Common myeloid progenitor, CD34-positive (primary cell): ENCODE measurements at regions not wholly inside any gene's neighbourhood (a gene's known extent, or its start where the extent isn't known, plus 50 kb on each side); places are given as distances from the start of the nearest gene placed in this dataset.
"Not testable (repeated sequence)": the region's sequence is repeated elsewhere in the genome, so short reads cannot be mapped to it uniquely, and the experiment has no call there.

ENCODE experiments used
- CTCF ChIA-PET: fragments of 350-600 bp; sonication (Branson Sonifier 250); formaldehyde crosslinking; loops from one replicate; lab custom pipeline; 2021; ENCODE audit warnings: antibody characterized with exemption; lab: Charles Lee
- POLR2A ChIA-PET: fragments of 350-600 bp; sonication (Branson Sonifier 250); formaldehyde crosslinking; loops from one replicate; lab custom pipeline; 2021; ENCODE audit warnings: antibody characterized with exemption; lab: Charles Lee
- DNase-seq, 3 donors: peaks; one replicate each; pipeline versions ENCODE4 v3.0.0 to v3.0.0-alpha.2; 2013
- H3K27ac ChIP-seq, 2 experiments: 1 replicate in 1 of 2; 2 replicates in 1 of 2; pipeline ENCODE4 v1.7.0; 2013; ENCODE audit warnings: inconsistent platforms in 2 of 2, low read length in 2 of 2, mild to moderate bottlenecking in 2 of 2, low read depth in 1 of 2, moderate library complexity in 1 of 2; ENCODE audit not compliant: severe bottlenecking in 2 of 2, insufficient read depth in 1 of 2, poor library complexity in 1 of 2
- H3K27me3 ChIP-seq, 5 experiments: replicated peaks in 2 of 5; 1 replicate in 3 of 5; 2 replicates in 2 of 5; pipeline versions ENCODE4 v1.6.1 to v1.7.0; 2013; ENCODE audit warnings: low read length in 4 of 5, mild to moderate bottlenecking in 2 of 5, moderate library complexity in 2 of 5, inconsistent platforms in 1 of 5; ENCODE audit not compliant: insufficient read depth in 5 of 5, control insufficient read depth in 4 of 5
- H3K36me3 ChIP-seq, 4 experiments: 1 replicate in 2 of 4; 2 replicates in 2 of 4; pipeline versions ENCODE4 v1.6.1 to v1.7.0; 2013; ENCODE audit warnings: low read length in 3 of 4, control low read depth in 1 of 4, mild to moderate bottlenecking in 1 of 4; ENCODE audit not compliant: control insufficient read depth in 4 of 4, insufficient read depth in 4 of 4
- H3K4me1 ChIP-seq, 4 experiments: 1 replicate in 3 of 4; 2 replicates in 1 of 4; pipeline versions ENCODE4 v1.6.1 to v1.7.1; 2013; ENCODE audit warnings: low read length in 3 of 4, mild to moderate bottlenecking in 3 of 4, control low read depth in 1 of 4, inconsistent platforms in 1 of 4, moderate library complexity in 1 of 4; ENCODE audit not compliant: control insufficient read depth in 4 of 4, insufficient read depth in 4 of 4; ENCODE audit errors: control extremely low read depth in 1 of 4
- H3K4me3 ChIP-seq, 7 experiments: 1 replicate in 4 of 7; 2 replicates in 3 of 7; pipeline versions ENCODE4 v1.5.1 to v1.7.0; 2013; ENCODE audit warnings: mild to moderate bottlenecking in 7 of 7, low read length in 6 of 7, moderate library complexity in 6 of 7, inconsistent platforms in 2 of 7, low read depth in 2 of 7, control low read depth in 1 of 7; ENCODE audit not compliant: insufficient read depth in 4 of 7, control insufficient read depth in 1 of 7; ENCODE audit errors: extremely low read depth in 1 of 7
- H3K9me3 ChIP-seq, 5 experiments: 1 replicate in 4 of 5; 2 replicates in 1 of 5; pipeline versions ENCODE4 v1.6.1 to v1.7.1; 2013; ENCODE audit warnings: low read length in 4 of 5, mild to moderate bottlenecking in 2 of 5, inconsistent platforms in 1 of 5, low read depth in 1 of 5, moderate library complexity in 1 of 5; ENCODE audit not compliant: control insufficient read depth in 4 of 5, insufficient read depth in 2 of 5; ENCODE audit errors: control extremely low read depth in 1 of 5
- WGBS: methylation state at CpG from one replicate; pipeline ENCODE4 v1.1.5; 2013; ENCODE audit not compliant: insufficient coverage; 5-methylcytosine and 5-hydroxymethylcytosine counted together

GRCh38 chr5:110836851-110837250 is 98.0 kb downstream of the SLC25A46 start:
- H3K36me3 ChIP-seq, result no peaks in the 10 kb centered on the region
- ChIA-PET POLR2A (no interaction called here), CTCF (no interaction called here)
- WGBS, result 92% methylated on average over 1 of the region's 1 CpG
- H3K4me3 ChIP-seq, result no peak overlapping the region
- no peaks in the 10 kb centered on the region for H3K9me3 ChIP-seq
- DNase-seq, result no peak
- no peak overlapping the region for H3K27ac ChIP-seq
- H3K4me1 ChIP-seq, result no peaks in the 10 kb centered on the region
- H3K27me3 ChIP-seq, result no peaks in the 10 kb centered on the region

- H3K27me3 ChIP-seq, H3K36me3 ChIP-seq, H3K4me3 ChIP-seq, POLR2A ChIA-PET, CTCF ChIA-PET, DNase-seq, H3K27ac ChIP-seq, H3K9me3 ChIP-seq, H3K4me1 ChIP-seq: not testable (repeated sequence)
- 68% methylated on average over 3 of the region's 3 CpGs for WGBS
These were observed 99.5 kb downstream of the SLC25A46 start for GRCh38 chr5:110838357-110838756.

DNA sequence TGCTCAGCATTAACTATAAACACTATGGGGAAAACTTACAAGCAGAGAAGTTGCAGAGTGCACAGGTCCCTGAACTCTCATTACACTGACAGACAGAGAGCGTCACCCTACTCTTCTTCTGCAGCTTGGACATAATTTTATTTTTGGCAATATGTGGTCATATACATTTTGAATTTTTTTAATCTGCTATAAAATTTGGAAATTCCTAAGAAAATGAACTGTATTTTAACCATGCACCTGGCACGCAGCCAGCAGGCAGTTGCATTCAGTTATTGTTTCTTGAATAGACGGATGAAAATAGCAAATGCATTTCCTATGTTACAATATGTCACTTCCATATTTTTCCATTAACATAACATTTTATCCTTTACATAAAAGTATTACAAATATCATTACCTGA is 100.2 kb downstream of the SLC25A46 start:
- Histone ChIP-seq H3K36me3 (no peaks in the 10 kb centered on the region), H3K27ac (no peak overlapping the region), H3K4me1 (no peaks in the 10 kb centered on the region), H3K9me3 (no peaks in the 10 kb centered on the region), H3K27me3 (no peaks in the 10 kb centered on the region), H3K4me3 (no peak overlapping the region)
- POLR2A ChIA-PET, result no interaction called here
- CTCF ChIA-PET, result no interaction called here
- DNase-seq, result no peak
- no CpG with 5 or more reads among the region's 3 CpGs for WGBS

GRCh38 chr5:110840347-110840960 is 101.6 kb downstream of the SLC25A46 start:
- no peak for DNase-seq
- no peaks in the 10 kb centered on the region for H3K9me3 ChIP-seq
- ChIA-PET POLR2A (no interaction called here), CTCF (no interaction called here)
- no peak overlapping the region for H3K27ac ChIP-seq
- 97% methylated on average over 3 of the region's 7 CpGs for WGBS
- no peaks in the 10 kb centered on the region for H3K36me3 ChIP-seq
- no peaks in the 10 kb centered on the region for H3K4me1 ChIP-seq
- H3K27me3 ChIP-seq, result no peaks in the 10 kb centered on the region
- no peak overlapping the region for H3K4me3 ChIP-seq

GRCh38 chr5:110841137-110841536 is 102.3 kb downstream of the SLC25A46 start:
- no peak for DNase-seq
- H3K9me3 ChIP-seq, result no peaks in the 10 kb centered on the region
- WGBS, result 95% methylated on average over 2 of the region's 2 CpGs
- POLR2A ChIA-PET, result no interaction called here
- no peaks in the 10 kb centered on the region for H3K36me3 ChIP-seq
- H3K4me1 ChIP-seq, result no peaks in the 10 kb centered on the region
- no peaks in the 10 kb centered on the region for H3K27me3 ChIP-seq
- no peak overlapping the region for H3K27ac ChIP-seq
- CTCF ChIA-PET, result no interaction called here
- no peak overlapping the region for H3K4me3 ChIP-seq

DNA sequence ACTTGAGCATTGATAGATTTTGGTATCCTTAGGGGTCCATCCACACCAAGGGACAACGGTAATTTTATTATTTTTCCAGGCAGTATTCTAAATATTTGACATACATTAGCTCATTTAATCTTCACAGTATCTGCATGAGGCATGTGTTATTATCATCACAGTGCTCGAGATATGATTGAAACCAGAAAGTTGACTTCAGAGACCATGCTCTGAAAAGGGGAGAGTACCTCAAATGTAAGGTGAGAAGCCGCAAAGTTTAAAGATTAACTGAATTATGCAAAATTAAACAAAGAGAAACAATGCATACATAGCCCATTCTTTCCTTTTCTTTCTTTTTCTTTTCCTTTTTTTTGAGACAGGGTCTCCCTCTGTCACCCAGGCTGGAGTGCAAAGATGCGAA is 104.1 kb downstream of the SLC25A46 start:
- ChIA-PET CTCF (no interaction called here), POLR2A (no interaction called here)
- Histone ChIP-seq H3K36me3 (no peaks in the 10 kb centered on the region), H3K9me3 (no peaks in the 10 kb centered on the region), H3K27me3 (no peaks in the 10 kb centered on the region), H3K27ac (no peak overlapping the region), H3K4me1 (no peaks in the 10 kb centered on the region), H3K4me3 (no peak overlapping the region)
- 100% methylated on average over 2 of the region's 4 CpGs for WGBS
- no peak for DNase-seq

GRCh38 chr5:110844251-110844650 is 105.4 kb downstream of the SLC25A46 start:
- no peaks in the 10 kb centered on the region for H3K27me3 ChIP-seq
- H3K27ac ChIP-seq, result no peak overlapping the region
- ChIA-PET CTCF (no interaction called here), POLR2A (no interaction called here)
- no peaks in the 10 kb centered on the region for H3K36me3 ChIP-seq
- no peak for DNase-seq
- no peaks in the 10 kb centered on the region for H3K4me1 ChIP-seq
- no peaks in the 10 kb centered on the region for H3K9me3 ChIP-seq
- no peak overlapping the region for H3K4me3 ChIP-seq
